A172 (cell line): ENCODE measurements at regions not wholly inside any gene's neighbourhood (a gene's known extent, or its start where the extent isn't known, plus 50 kb on each side); places are given as distances from the start of the nearest gene placed in this dataset.
A peak's percentile ranks its signal among the peaks of the same experiment; 100 is the strongest.

Experiments used
- DNase-seq: peaks from one replicate; pipeline ENCODE4 v3.0.0-alpha.2; 2015; ENCODE audit warnings: low spot score

- DNase-seq, result no peak
Observed at GRCh38 chr7:96484845-96485244, 162.9 kb upstream of the SLC25A13 start.

GRCh38 chr7:96484091-96484490, 162.2 kb upstream of the SLC25A13 start:
- no peak for DNase-seq

- no peak for DNase-seq
Observed at GRCh38 chr7:96481796-96482195, 159.9 kb upstream of the SLC25A13 start.

- DNase-seq, result no peak
Observed at GRCh38 chr7:96479015-96479645, 157.2 kb upstream of the SLC25A13 start.

- DNase-seq, result no peak
Observed at GRCh38 chr7:96471606-96472005, 149.7 kb upstream of the SLC25A13 start.

- DNase-seq, result no peak
Observed at GRCh38 chr7:96452146-96452545, 130.2 kb upstream of the SLC25A13 start.

- DNase-seq, result no peak
Observed at GRCh38 chr7:96449094-96449493, 127.2 kb upstream of the SLC25A13 start.

GRCh38 chr7:96447109-96447645, 125.3 kb upstream of the SLC25A13 start:
- DNase-seq, result no peak

GRCh38 chr7:96441436-96442084, 119.7 kb upstream of the SLC25A13 start:
- no peak for DNase-seq

- no peak for DNase-seq
Observed at GRCh38 chr7:96440328-96440727, 118.4 kb upstream of the SLC25A13 start.

GRCh38 chr7:96436880-96437279, 115.0 kb upstream of the SLC25A13 start:
- DNase-seq, result no peak

- no peak for DNase-seq
Observed at GRCh38 chr7:96430356-96430755, 108.5 kb upstream of the SLC25A13 start.

- DNase-seq, result no peak
Observed at GRCh38 chr7:96427143-96427542, 105.2 kb upstream of the SLC25A13 start.

- DNase-seq, result no peak
Observed at GRCh38 chr7:96426685-96427084, 104.8 kb upstream of the SLC25A13 start.

GRCh38 chr7:96426027-96426426, 104.1 kb upstream of the SLC25A13 start:
- peak; percentile 17 for DNase-seq

GRCh38 chr7:96424411-96424810, 102.5 kb upstream of the SLC25A13 start:
- DNase-seq, result no peak

GRCh38 chr7:96422388-96422787, 100.5 kb upstream of the SLC25A13 start:
- no peak for DNase-seq

- DNase-seq, result no peak
Observed at GRCh38 chr7:96418581-96418980, 96.7 kb upstream of the SLC25A13 start.

- no peak for DNase-seq
Observed at GRCh38 chr7:96417784-96418183, 95.9 kb upstream of the SLC25A13 start.

GRCh38 chr7:96416599-96416998, 94.7 kb upstream of the SLC25A13 start:
- no peak for DNase-seq

GRCh38 chr7:96416116-96416515, 94.2 kb upstream of the SLC25A13 start:
- DNase-seq, result no peak

GRCh38 chr7:96415293-96415940, 93.5 kb upstream of the SLC25A13 start:
- no peak for DNase-seq

GRCh38 chr7:96414931-96415292, 93.0 kb upstream of the SLC25A13 start:
- DNase-seq, result peak; percentile 21
